Testis (tissue), 2 donors: ENCODE measurements at regions not wholly inside any gene's neighbourhood (a gene's known extent, or its start where the extent isn't known, plus 50 kb on each side); places are given as distances from the start of the nearest gene placed in this dataset.

ENCODE experiments used
- CTCF ChIP-seq, 3 experiments: fragments of 450-650 bp in 2 of 3; fragments of 200-600 bp in 1 of 3; sonication (generic) in 1 of 3; IDR thresholded peaks; one replicate each; pipeline ENCODE4 v1.5.1; 2016 to 2019; ENCODE audit warnings: antibody characterized with exemption in 3 of 3, mild to moderate bottlenecking in 2 of 3, moderate library complexity in 1 of 3
- POLR2A ChIP-seq: fragments of 450-650 bp; IDR thresholded peaks from one replicate; pipeline ENCODE4 v1.6.1; 2017; ENCODE audit warnings: antibody characterized with exemption, mild to moderate bottlenecking, moderate library complexity

DNA sequence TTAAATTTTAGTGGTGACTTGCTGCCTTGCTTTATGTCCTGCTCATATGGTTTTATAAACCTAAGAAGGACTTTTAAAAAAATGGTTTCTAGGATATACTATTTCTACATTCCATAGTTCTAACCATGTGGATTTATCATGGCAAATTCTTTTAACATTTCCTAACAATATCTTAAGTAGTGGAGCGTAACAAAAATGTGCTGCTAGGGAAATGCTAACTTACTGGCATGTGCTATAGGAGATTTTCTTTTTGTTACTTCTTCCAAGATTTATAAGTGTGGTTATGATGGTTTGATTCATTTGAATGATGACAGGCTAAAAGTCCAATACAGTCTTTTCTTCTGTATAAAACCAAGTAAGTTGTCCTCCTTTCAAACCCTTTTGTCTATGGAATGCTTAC, 713.7 kb downstream of the SLITRK1 start:
- TF ChIP-seq CTCF (IDR thresholded peaks at IDR 0.05): no peak
- no peak for TF ChIP-seq POLR2A
